NCI-H2227 (cell line): ENCODE measurements at regions not wholly inside any gene's neighbourhood (a gene's known extent, or its start where the extent isn't known, plus 50 kb on each side); places are given as distances from the start of the nearest gene placed in this dataset.

Experiments
- DNase-seq: peaks from one replicate; lab custom pipeline; 2025; ENCODE audit not compliant: unreplicated experiment; lab: John Stamatoyannopoulos, UW

DNA sequence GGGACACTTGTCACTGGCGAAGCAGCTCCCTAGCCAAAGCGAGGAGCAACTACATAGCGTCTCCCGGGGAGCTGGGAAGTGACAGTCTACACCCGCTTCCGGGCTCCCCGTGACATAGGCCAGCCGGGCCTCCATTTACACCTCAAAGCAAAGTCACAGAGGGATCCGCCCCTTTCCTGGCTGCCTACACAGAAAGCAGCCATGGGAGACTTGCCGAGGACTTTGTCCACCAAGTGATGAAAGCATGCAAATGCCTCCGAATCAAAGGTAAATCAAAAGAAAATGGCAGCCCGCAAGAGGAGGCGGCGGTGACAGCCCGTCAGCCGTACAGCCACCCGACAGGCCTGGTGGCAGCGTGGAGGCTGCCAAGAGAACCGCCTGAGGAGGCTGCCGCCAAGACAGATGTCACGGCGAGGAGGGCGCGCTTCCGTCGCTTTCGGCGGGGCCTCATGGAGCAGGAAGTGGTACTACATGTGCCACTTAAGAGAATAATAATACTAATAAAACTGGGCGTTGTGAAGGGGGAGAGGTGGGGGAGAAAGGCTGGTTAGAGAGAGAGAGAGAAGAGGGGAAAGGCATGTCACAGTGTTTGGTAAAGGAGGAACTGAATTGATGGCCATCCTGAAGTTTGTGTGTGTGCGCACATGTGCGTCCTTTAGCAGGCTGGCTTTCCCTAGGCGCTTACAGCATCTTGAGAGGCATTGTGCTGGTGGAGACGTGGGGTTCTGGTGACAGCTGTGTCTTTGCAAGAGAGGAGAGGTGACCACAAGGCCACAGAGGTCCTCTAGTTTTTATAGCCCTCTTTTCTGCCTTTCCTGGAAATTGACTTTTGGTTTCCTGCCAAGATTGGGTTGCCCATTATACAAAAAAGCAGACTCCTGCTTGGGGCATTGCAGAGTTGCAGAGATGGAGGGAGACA, 661.7 kb downstream of the VRK1 start:
- DNase-seq, result peak; percentile 1

DNA sequence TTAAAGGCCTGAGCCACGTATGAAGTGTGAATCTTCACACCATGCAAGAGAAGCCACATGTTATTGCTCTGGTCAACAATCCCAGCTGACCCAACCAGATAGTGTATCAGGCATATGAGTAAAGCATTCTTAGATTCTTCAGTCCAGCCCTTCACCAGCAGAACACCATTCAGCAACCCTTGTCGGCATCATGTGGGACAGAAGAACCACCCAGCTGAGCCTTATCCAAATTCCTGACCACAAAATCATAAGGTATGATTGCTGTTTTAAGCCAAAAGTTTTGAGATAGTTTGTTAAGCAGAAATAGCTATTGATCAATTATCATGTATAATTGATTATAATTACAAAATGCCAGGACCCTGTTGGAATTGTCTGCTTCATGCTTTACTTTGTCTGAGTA, 664.9 kb downstream of the VRK1 start:
- no peak for DNase-seq

DNA sequence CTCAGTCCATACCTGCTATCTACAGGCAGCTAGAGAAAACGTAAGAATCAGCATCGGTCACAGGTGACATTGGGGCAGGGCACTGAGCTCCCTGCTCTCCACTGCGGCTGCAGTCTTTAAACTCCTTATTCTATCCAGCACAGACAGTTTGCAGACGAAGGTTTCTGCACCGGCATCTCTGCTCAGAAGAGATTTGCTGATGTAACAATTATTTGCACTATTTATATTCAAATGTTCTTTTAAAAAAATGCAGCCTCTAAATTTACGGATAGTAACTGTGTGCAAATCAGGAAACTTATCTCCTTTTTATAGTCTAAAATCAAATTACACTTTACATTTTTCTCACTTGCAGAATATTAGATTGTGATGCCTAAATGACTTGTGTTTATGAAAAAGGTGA, 671.0 kb downstream of the VRK1 start:
- DNase-seq, result no peak

DNA sequence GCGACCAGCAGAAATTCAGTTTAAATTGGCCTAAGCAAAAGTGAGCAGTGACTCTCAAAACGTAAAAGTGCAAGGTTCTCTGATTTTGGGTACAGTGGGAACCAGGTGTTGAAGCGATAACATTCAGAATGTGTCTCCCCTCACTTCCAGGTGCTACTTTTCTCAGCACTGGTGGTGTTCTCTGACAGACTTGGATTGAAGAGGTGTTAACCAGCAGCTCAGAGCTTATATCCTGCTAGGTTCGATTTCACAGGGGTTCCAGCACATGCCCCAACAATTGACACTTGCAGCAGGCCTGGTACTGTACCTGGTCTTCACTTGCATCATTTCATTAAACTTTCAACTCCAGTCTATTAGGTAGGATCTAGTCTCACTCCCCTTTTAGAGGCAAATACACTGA, 680.2 kb downstream of the VRK1 start:
- no peak for DNase-seq

DNA sequence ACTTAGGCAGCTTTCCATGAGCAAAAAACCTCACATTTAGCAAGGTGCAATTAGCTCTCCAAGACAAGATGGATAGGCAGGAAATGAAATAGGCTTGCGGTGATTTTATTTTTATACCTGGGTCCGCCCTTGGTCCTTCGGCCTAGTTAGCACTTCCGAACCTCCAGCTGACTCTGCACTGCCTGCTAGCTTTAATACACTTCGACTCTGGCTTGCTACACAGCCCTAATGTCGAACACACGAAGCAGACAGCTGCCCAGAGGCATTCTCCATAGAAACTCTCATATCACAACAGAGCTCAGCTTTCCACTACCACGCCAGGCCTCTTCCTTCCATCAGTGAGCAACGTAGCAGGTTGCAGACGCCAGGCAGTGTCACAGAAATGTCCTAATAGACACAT, 688.0 kb downstream of the VRK1 start:
- no peak for DNase-seq

DNA sequence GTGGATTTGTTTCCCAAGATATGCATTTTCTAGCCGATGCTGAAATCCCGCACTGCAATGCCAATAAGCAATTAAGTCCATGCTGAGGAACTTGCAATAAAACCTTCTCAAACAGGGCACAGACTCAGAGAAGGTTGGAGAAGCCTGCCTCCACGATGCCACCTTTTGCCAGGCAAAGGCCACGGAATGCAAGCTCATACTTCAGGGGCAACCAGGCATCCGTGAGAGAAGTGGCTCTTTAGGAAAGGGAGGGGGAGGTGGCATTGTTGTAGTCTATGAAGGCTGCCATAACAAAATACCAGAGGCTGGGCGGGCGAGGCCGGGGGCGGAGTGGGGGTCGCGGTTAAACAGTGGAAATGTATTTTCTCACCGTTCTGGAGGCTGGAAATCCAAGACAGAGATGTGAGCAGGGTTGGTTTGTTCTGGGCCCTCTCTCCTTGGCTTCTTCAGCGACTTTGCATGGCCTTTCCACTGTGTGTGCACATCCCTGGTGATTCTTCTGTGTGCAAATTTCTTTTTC, 689.5 kb downstream of the VRK1 start:
- no peak for DNase-seq

DNA sequence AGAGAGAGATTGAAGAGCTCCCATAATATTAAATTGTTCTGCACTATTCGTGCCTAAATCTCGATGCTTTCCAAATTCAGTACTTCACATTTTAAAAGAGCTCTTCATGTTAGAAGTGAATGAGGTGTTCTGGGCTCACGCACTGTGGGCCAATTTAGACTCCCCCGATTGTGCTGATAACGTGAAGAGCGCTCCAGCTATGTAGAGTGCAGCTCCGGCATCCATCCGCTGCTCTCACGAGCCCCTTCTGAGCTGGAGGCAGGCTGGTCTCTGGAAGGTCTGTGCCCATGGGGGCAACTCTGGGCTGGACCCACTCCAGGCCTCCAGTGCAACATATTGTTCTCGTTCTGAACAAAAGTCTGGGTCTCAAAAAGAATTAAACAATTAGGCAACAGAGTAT, 692.6 kb downstream of the VRK1 start:
- DNase-seq, result no peak

DNA sequence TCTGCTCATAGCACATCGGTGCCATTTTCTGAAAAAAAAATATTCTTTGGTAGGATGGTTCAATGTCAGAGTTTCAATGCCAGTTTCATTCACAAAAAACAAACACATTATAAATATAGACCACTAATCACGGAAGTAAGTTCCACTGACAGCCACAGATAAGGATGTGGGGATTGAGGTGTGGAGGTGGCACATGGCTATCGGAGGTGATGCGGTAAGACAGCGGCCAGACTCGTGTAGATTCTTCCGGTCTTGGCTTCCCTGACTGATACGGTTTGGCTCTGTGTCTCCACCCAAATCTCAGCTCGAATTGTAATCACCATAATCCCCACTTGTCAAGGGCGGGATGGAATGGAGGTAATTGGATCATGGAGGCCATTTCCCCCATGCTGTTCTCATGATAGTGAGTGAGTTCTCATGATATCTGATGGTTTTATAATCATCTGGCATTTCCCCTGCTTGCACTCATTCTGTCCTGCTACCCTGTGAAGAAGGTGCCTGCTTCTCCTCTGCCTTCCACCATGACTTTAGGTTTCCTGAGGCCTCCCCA, 693.4 kb downstream of the VRK1 start:
- DNase-seq, result no peak

DNA sequence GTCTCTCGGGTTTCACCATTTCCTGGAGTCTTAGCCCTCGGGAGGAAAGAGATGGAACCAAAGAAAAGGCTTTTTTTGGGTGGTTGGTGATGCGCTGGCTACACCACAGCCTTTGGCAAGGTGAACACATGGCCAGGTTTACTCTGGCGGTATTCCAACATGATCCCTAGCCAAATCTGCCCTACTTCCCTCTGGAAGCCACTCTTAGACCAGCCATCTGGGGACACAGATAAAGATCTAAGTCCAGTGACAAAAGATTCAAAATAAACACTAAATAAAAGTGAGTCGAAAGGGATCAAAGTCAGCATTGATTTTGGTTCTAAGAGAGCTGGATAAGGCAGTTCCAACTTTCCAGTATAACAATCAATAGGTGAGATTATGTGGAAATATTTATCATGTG, 694.5 kb downstream of the VRK1 start:
- no peak for DNase-seq

DNA sequence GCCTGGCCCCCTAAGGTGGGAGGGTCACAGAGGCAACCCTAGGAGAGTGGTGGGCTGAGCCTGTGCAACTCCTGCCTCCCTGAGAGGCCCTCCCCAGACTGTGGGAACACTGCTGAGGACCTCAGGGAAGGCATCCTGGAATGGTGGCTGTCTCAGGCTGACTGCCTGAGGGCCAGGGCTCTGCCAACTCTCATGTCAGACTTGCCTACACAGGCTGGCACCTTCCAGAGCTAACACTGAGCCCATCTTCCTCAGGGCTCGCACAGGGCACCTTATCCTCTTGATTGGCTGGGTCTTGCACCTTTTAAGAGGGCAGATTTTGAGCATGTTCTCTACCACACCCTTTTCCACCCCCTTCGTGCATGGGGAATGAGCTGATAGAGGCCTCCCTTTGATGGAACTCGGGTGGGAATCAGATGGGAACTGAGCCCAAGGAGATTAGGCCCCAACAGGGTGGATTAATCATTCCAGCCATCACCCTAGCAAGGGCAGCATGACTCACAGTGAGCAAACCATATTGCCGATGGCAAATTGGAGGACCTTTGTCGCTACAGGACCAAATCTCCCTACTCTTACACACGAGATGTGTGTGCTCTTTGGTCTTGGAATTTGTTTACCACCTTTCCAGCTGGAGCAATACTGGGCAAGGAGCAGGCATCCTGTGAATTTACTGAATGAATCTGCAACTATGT, 702.8 kb downstream of the VRK1 start:
- no peak for DNase-seq

DNA sequence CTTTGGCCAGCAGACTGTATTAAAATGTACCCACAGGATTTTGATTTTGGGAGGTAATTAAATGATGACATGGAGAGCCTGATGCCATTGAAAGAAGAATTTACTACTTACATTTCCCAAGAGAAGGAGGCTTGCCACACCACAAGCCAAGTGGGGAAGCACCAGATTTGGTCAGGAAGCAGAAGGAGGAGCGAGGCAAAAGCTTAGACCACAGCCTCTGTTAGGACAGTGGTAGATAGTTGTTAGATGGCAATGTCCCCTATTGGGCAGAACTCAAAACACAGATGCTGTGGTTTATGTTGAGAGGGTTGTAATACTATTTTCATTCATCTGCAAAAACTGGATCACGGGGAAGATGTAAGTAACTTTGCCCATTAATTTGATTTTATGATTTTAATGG, 709.4 kb downstream of the VRK1 start:
- no peak for DNase-seq

DNA sequence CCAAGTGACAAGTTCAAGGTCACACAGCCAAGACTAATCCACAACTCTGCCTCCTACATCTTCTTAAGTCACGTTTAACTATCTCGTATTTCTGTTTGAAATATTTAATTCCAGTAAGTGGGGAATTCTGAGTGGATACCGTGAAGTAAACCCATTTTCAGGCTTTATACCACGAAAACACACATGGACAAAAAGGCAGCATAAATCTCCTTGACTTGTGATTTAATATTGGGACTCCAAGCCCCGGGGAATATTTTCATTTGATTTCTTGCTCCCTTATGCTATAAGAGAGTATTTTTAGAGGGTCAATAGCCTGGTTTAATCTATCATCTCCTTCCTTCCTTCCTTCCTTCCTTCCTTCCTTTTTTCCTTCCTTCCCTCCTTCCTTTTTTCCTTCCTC, 716.7 kb downstream of the VRK1 start:
- DNase-seq, result no peak

DNA sequence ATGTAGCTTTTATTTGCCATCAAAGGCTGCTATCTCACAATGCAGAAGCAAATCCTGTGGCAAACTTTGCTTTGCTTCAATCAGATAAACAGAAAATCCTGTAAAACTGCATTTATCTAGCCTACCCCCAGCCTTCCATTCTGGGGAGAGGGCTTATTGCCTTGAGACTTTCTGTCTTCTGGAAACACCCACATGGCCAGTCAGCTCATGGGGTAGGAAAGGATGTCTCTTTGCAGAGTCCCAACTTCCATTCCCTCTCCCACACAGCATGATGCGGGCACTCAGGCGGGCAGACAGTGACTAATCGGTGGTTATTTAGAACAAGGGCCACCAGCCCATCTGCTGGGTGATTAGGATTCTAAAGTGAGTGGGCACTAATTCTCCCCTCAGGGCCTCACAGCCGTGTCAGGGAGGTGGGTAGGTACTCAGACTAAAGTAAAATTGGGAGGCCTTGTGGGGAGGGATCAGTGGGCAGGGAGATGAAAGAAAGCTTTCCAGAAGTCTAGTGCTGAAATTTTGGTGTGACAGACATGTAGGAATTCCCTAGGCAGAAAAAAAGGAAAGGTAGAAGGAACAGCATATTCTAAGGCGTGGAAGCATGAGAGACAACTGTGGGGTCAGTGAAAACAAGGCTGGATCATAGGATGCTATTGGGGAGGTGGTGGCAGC, 720.5 kb downstream of the VRK1 start:
- DNase-seq, result no peak

DNA sequence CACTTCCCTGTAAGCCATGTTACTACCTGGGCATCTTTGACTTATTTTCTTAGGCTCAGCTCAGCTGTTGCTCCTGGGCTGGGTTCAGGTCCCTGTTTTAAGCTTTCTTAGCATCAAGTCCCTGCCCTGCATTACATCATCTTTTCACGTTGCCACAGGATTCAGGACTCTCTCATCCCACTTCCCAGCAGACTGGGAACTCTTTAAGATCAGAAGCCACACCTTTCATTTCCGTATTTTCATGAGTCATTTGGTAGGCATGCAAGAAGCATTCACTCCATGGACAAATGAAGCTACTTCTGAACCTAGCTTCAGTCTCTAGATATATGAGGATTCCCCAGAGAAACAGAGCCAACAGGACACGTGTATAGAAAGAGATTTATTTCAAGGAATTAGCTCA, 726.8 kb downstream of the VRK1 start:
- no peak for DNase-seq

DNA sequence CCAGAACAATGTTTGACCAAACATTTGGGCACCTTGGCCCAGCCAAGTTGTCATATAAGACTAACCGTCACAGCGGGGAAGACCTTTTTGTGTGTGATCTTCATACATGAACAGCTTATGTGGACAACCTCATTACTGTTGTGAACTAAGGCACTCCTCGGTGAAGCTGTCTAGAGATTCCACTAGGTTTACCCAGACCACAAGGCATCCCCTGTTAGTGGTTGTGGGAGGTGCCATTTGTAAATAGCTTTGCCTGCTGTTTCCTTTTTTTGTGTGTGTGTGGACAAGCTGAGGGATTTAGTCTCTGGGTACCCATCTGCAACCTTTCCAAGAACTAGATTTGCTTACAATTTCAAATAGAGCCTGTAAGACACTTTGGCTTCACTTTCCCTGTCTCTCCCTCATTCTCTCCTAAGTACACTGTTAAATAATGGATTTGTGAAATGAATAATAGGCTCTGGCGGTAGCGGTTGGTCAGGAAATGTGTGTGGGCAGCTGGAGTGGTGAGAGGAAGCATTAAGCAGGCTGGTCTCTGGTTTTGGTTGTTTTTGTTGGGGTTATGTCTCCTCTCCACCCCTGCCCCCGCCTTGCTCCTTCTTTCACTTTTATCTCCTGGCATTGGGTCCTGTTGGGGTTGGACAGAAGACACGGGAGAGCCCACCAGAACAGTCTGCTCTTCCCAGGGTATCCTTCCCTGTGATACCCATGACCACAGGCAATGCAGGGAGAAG, 727.6 kb downstream of the VRK1 start:
- no peak for DNase-seq

DNA sequence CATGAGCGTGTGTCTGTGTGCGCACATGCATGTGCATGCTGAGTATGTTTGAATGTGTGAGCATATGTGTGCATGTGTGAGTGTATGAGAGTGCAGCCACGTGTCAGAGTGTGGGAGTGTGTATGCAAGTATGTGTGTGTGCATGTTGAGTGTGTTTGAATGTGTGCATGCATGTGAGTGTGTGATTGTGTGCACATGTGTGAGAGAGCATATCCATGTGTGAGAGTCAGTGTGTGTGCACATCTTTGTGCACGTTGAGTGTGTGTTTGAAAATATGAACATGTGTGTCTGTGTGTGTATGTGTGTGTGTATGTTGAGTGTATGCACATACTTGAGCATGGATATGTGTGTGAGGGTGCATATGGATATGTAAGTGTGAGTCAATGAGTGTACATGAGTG, 730.8 kb downstream of the VRK1 start:
- DNase-seq, result no peak

DNA sequence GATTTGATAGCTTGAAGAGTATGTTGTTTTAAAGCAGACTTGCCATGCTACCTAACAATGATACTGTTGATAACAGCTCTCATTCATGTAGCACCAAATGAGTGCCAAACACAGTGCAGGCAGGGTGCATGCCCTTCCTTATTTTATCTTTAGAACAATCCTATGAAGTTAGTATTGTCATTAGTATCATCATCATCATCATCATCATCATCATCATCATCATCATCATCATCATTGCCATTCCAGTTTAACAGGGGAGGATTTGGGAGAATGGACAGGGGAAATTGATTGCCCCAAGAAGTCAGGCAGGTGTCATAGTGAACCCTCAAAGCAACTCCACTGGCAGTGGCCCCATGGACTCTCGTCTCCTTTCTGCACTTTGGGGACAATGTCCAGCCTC, 734.9 kb downstream of the VRK1 start:
- no peak for DNase-seq

DNA sequence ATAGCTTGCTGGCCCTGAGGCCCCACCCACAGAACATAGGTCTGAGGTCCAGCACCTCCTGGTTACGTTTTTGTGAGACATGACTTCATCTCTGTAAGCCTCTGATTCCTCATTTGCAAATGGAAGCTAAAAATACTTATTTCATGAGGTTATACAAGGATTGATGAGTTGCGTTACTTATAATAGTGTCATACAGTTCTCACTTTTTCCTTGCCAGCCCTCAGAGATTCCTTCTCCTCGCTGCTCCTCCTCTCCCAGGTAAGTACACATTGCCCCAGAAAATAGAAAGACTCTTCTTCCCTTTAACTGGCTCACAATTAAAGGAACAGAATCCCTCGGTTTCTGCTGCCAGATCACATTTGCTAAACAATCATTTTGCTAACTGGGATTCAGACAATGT, 739.2 kb downstream of the VRK1 start:
- no peak for DNase-seq

DNA sequence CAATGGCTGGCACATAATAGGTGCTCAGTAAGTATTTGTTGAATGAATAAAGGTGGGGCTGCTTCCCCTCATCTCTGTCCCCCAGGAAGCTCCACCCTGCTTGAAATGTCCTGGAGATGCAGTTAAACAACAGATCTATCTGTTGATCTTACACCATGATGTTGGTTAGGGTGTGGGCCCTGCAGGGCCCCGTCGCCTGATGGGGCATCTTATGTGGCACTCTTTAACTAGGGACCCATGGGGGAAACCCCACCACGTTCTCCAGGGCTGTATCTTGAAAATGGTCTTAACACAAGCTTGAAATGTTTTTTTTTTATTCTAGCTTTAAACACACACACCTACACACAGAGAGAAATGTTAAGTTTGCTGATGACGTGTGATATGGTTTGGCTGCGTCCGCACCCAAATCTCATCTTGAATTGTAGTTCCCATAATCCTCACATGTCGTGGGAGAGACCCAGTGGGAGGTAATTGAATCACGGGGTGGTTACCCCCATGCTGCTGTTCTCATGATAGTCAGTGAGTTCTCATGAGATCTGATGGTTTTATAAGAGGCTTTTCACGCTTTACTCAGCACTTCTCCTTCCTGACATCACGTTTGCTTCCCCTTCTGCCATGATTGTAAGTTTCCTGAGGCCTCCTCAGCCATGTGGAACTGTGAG, 741.7 kb downstream of the VRK1 start:
- no peak for DNase-seq

DNA sequence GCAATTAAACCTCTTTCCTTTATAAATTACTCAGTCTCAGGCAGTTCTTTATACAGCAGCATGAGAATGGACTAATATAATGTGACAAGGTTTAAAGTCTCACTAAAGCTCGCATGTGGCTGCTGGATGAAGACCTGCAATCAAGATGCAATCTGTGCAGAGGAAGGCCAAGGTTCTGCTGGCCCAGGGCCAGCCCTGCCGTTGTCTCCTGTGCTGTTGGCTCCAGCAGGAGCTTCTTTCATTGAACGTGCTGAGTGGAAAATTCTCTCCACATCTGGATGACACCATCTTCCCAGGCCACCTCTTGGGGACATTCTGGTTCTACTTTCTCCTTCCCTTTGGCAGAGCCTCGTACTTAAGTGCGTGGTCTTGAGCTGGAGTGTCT, 742.2 kb downstream of the VRK1 start:
- DNase-seq, result no peak
